ENCODE measurements at regions not wholly inside any gene's neighbourhood (a gene's known extent, or its start where the extent isn't known, plus 50 kb on each side); places are given as distances from the start of the nearest gene placed in this dataset.
"Not testable (repeated sequence)": the region's sequence is repeated elsewhere in the genome, so short reads cannot be mapped to it uniquely, and the experiment has no call there.

GRCh38 chr13:76659074-76659473 lies 227.1 kb downstream of the KCTD12 start:
- not testable (repeated sequence) for DNase-seq (ENCODE audit: low spot score)

GRCh38 chr13:76656500-76656899 lies 229.7 kb downstream of the KCTD12 start:
- DNase-seq (ENCODE audit: low spot score) = no peak

GRCh38 chr13:76656056-76656455 lies 230.1 kb downstream of the KCTD12 start:
- no peak for DNase-seq (ENCODE audit: low spot score)

- no peak for DNase-seq (ENCODE audit: low spot score)
Observed at GRCh38 chr13:76654263-76654662, 231.9 kb downstream of the KCTD12 start.

- DNase-seq (ENCODE audit: low spot score) = no peak
Observed at GRCh38 chr13:76651286-76651685, 234.9 kb downstream of the KCTD12 start.

GRCh38 chr13:76647550-76647949 lies 238.7 kb downstream of the KCTD12 start:
- DNase-seq (ENCODE audit: low spot score) = no peak

GRCh38 chr13:76646946-76647345 lies 239.3 kb downstream of the KCTD12 start:
- DNase-seq (ENCODE audit: low spot score) = no peak

- DNase-seq (ENCODE audit: low spot score) = no peak
Observed at GRCh38 chr13:76645632-76646031, 240.6 kb downstream of the KCTD12 start.

GRCh38 chr13:76644906-76645305 lies 241.3 kb downstream of the KCTD12 start:
- no peak for DNase-seq (ENCODE audit: low spot score)

- DNase-seq (ENCODE audit: low spot score) = no peak
Observed at GRCh38 chr13:76643596-76643995, 242.6 kb downstream of the KCTD12 start.

- DNase-seq (ENCODE audit: low spot score) = no peak
Observed at GRCh38 chr13:76641056-76641455, 245.1 kb downstream of the KCTD12 start.

GRCh38 chr13:76638882-76639281 lies 247.3 kb downstream of the KCTD12 start:
- no peak for DNase-seq (ENCODE audit: low spot score)

- no peak for DNase-seq (ENCODE audit: low spot score)
Observed at GRCh38 chr13:76638181-76638580, 248.0 kb downstream of the KCTD12 start.

GRCh38 chr13:76637641-76638141 lies 248.5 kb downstream of the KCTD12 start:
- no peak for DNase-seq (ENCODE audit: low spot score)

- no peak for DNase-seq (ENCODE audit: low spot score)
Observed at GRCh38 chr13:76636829-76637228, 249.4 kb downstream of the KCTD12 start.

GRCh38 chr13:76635232-76636230 lies 250.7 kb downstream of the KCTD12 start:
- no peak for DNase-seq (ENCODE audit: low spot score)

- DNase-seq (ENCODE audit: low spot score) = no peak
Observed at GRCh38 chr13:76634431-76635191, 251.6 kb downstream of the KCTD12 start.

GRCh38 chr13:76632401-76633044 lies 253.7 kb downstream of the KCTD12 start:
- no peak for DNase-seq (ENCODE audit: low spot score)

GRCh38 chr13:76630629-76631230 lies 255.5 kb downstream of the KCTD12 start:
- no peak for DNase-seq (ENCODE audit: low spot score)

GRCh38 chr13:76622315-76623040 lies 263.7 kb downstream of the KCTD12 start:
- DNase-seq (ENCODE audit: low spot score) = no peak

GRCh38 chr13:76621705-76622104 lies 264.5 kb downstream of the KCTD12 start:
- DNase-seq (ENCODE audit: low spot score) = no peak

Measured in globus pallidus (tissue), 1 donor.